Ovary (tissue), 7 donors: ENCODE measurements at regions not wholly inside any gene's neighbourhood (a gene's known extent, or its start where the extent isn't known, plus 50 kb on each side); places are given as distances from the start of the nearest gene placed in this dataset.

Source experiments
- DNase-seq, 5 donors: peaks; one replicate each; pipeline ENCODE4 v3.0.0-alpha.2; 2019 to 2020
- H3K27ac ChIP-seq, 2 donors: fragments of 200-600 bp; one replicate each; pipeline versions ENCODE4 v1.5.1 to v1.8.0; 2019 to 2022
- H3K27me3 ChIP-seq: fragments of 200-600 bp; one replicate; pipeline ENCODE4 v1.8.0; 2022
- H3K36me3 ChIP-seq: fragments of 200-600 bp; sonication (generic); one replicate; pipeline ENCODE4 v1.5.1; 2019
- H3K4me1 ChIP-seq: one replicate; pipeline ENCODE4 v1.8.1; 2013; ENCODE audit warnings: mild to moderate bottlenecking, moderate library complexity; ENCODE audit not compliant: insufficient read depth
- H3K4me3 ChIP-seq: fragments of 200-600 bp; sonication (generic); one replicate; pipeline ENCODE4 v1.5.1; 2017
- H3K9me3 ChIP-seq, 2 donors: fragments of 200-600 bp in 1 of 2; sonication (generic) in 1 of 2; one replicate each; pipeline versions ENCODE4 v1.5.1 to v1.8.1; 2013 to 2019; ENCODE audit warnings: mild to moderate bottlenecking in 1 of 2, moderate library complexity in 1 of 2
- CTCF ChIP-seq, 3 donors: fragments of 450-650 bp in 2 of 3; fragments of 200-600 bp in 1 of 3; IDR thresholded peaks; one replicate each; pipeline versions ENCODE4 v1.5.1 to v1.8.0; 2016 to 2022; ENCODE audit warnings: antibody characterized with exemption in 3 of 3, mild to moderate bottlenecking in 1 of 3
- EP300 ChIP-seq: sonication (generic); formaldehyde crosslinking; IDR thresholded peaks from one replicate; pipeline ENCODE4 v1.6.1; 2017; ENCODE audit warnings: antibody characterized with exemption
- POLR2A ChIP-seq: fragments of 450-650 bp; IDR thresholded peaks from one replicate; pipeline ENCODE4 v1.6.1; 2017; ENCODE audit warnings: antibody characterized with exemption, mild to moderate bottlenecking, moderate library complexity
- WGBS, 3 donors: extraction: QIAGEN DNeasy Blood & Tissue Kit in 1 of 3; methylation state at CpG; one replicate each; pipeline versions ENCODE4 v1.1.5 to v1.1.7; 2013 to 2017; 5-methylcytosine and 5-hydroxymethylcytosine counted together
- intact Hi-C, 4 donors: fragments of 100-400 bp; cut with DNase I; formaldehyde crosslinking; loops; one replicate each; pipeline versions ENCODE4 v1.11.0 to v1.15.1; 2022 to 2023
- donor health status: DM: no; HTN: no; CAD: no; lungs with moderate emphysema.
- donor health status: DM: no; HTN: no; CAD: no.
- donor health status: Bipolar disorder and iron deficiency.
- donor health status: DM: no; HTN: no; CAD: no.
- donor health status: DM: yes; HTN: yes; CAD: no.

- WGBS, 3 donors: 13 to 22% (median 16%) methylated on average over 2 of the region's 2 CpGs
- intact Hi-C loops: no loop called here
- H3K27me3 ChIP-seq: no peaks in the 10 kb centered on the region
These were observed 226.6 kb downstream of the KDR start for GRCh38 chr4:54898656-54899340.

DNA sequence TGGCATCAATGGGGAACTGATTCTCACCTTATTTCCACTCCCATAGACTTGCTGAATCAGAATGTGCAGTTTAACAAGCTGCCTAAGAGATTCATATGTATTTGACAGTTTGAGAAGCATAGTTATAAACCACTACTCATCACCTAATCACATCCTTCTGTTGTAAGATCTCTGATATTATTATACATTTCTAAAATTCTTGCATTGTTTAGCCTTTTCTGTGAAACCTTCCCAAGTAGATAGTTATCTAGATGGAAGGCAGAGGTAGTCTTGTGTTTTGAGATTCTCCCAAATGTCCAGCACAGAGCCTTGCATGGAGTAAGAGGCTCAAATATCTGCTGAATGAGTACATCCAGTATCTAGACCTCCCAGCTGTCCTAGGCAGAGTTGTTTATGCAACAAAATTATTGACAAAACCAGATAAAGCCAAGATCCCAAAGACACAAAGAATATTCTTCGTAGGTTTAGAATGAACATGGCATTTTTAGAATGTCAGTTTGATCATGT lies 227.3 kb downstream of the KDR start:
- no peak for DNase-seq
- intact Hi-C loops: no loop called here
- WGBS, 3 donors: 16 to 36% (median 26%) methylated on average over 1 of the region's 1 CpG
- Histone ChIP-seq H3K27ac (no peak overlapping the region), H3K9me3 (no peaks in the 10 kb centered on the region), H3K4me1 (no peaks in the 10 kb centered on the region), H3K27me3 (no peaks in the 10 kb centered on the region), H3K4me3 (no peak overlapping the region), H3K36me3 (no peaks in the 10 kb centered on the region)
- TF ChIP-seq EP300 (no peak), CTCF (IDR thresholded peaks at IDR 0.05) (no peak), POLR2A (no peak)

More at GRCh38 chr4:54898656-54899340, 226.6 kb downstream of the KDR start:
- Histone ChIP-seq H3K4me1 (no peaks in the 10 kb centered on the region), H3K36me3 (no peaks in the 10 kb centered on the region), H3K27ac (no peak overlapping the region), H3K4me3 (no peak overlapping the region), H3K9me3 (no peaks in the 10 kb centered on the region)
- no peak for DNase-seq
- no peak for TF ChIP-seq CTCF (IDR thresholded peaks at IDR 0.05)
- TF ChIP-seq EP300: no peak
- TF ChIP-seq POLR2A: no peak

GRCh38 chr4:54897590-54897989 lies 227.8 kb downstream of the KDR start:
- DNase-seq: no peak
- TF ChIP-seq EP300: no peak
- no peak for TF ChIP-seq CTCF (IDR thresholded peaks at IDR 0.05)
- TF ChIP-seq POLR2A: no peak
- H3K27me3 ChIP-seq: no peaks in the 10 kb centered on the region
- intact Hi-C loops: no loop called here
- H3K4me1 ChIP-seq: no peaks in the 10 kb centered on the region
- WGBS, 3 donors: 84 to 92% (median 88%) methylated on average over 1 of the region's 1 CpG
- H3K36me3 ChIP-seq: no peaks in the 10 kb centered on the region
- no peak overlapping the region for H3K4me3 ChIP-seq
- no peak overlapping the region for H3K27ac ChIP-seq
- no peaks in the 10 kb centered on the region for H3K9me3 ChIP-seq

- H3K4me3 ChIP-seq: no peak overlapping the region
- no peaks in the 10 kb centered on the region for H3K9me3 ChIP-seq
- 44 to 67% (median 47%) methylated on average over 2 of the region's 2 CpGs for WGBS, 3 donors
- no peaks in the 10 kb centered on the region for H3K36me3 ChIP-seq
- no peak for DNase-seq
- H3K27ac ChIP-seq: no peak overlapping the region
- no peaks in the 10 kb centered on the region for H3K27me3 ChIP-seq
- no peaks in the 10 kb centered on the region for H3K4me1 ChIP-seq
- intact Hi-C loops: no loop called here
- TF ChIP-seq CTCF (IDR thresholded peaks at IDR 0.05) (no peak), EP300 (no peak), POLR2A (no peak)
These were observed 224.9 kb downstream of the KIT start for GRCh38 chr4:54882616-54883015.
